Osteoblast (primary cell): ENCODE measurements at regions not wholly inside any gene's neighbourhood (a gene's known extent, or its start where the extent isn't known, plus 50 kb on each side); places are given as distances from the start of the nearest gene placed in this dataset.

ENCODE experiments used
- DNase-seq: peaks from one replicate; pipeline ENCODE4 v3.0.0; 2011; ENCODE audit warnings: low spot score, mixed read lengths; ENCODE audit not compliant: insufficient read length; ENCODE audit errors: missing footprints
- H2AFZ ChIP-seq: 2 replicates; pipeline ENCODE4 v1.6.0; 2011; ENCODE audit warnings: mild to moderate bottlenecking, low read length
- H3K27ac ChIP-seq: 2 replicates; pipeline ENCODE4 v1.5.1; 2011; ENCODE audit warnings: mild to moderate bottlenecking, low read depth, low read length, moderate library complexity
- H3K27me3 ChIP-seq: 2 replicates; pipeline ENCODE4 v1.6.0; 2012; ENCODE audit warnings: mild to moderate bottlenecking, control low read depth, inconsistent platforms, low read length, moderate library complexity; ENCODE audit not compliant: insufficient read depth
- H3K36me3 ChIP-seq: 2 replicates; pipeline ENCODE4 v1.5.1; 2011; ENCODE audit warnings: mild to moderate bottlenecking, low read length, control low read depth, moderate library complexity; ENCODE audit not compliant: insufficient read depth
- H3K4me1 ChIP-seq: 2 replicates; pipeline ENCODE4 v1.5.1; 2011; ENCODE audit warnings: mild to moderate bottlenecking, low read length, control low read depth, moderate library complexity; ENCODE audit not compliant: insufficient read depth
- H3K4me2 ChIP-seq: 2 replicates; pipeline ENCODE4 v1.6.0; 2011; ENCODE audit warnings: mild to moderate bottlenecking, low read length; ENCODE audit not compliant: insufficient read depth
- H3K4me3 ChIP-seq: fragments of 200-600 bp; sonication (generic); 3 replicates; pipeline ENCODE4 v1.5.1; 2012; ENCODE audit warnings: mild to moderate bottlenecking, low read length, inconsistent platforms; ENCODE audit not compliant: insufficient read depth
- H3K79me2 ChIP-seq: 2 replicates; pipeline ENCODE4 v1.6.0; 2012; ENCODE audit warnings: mild to moderate bottlenecking, low read length, control low read depth, inconsistent platforms; ENCODE audit not compliant: insufficient read depth
- H3K9me3 ChIP-seq: 2 replicates; pipeline ENCODE4 v1.5.1; 2011; ENCODE audit warnings: low read depth, low read length, control low read depth
- H4K20me1 ChIP-seq: 2 replicates; pipeline ENCODE4 v1.6.0; 2012; ENCODE audit warnings: mild to moderate bottlenecking, low read length, control low read depth; ENCODE audit not compliant: insufficient read depth
- CTCF ChIP-seq: IDR thresholded peaks from 2 replicates; pipeline ENCODE4 v1.5.1; 2011; ENCODE audit warnings: mild to moderate bottlenecking, low read depth, low read length, moderate library complexity; ENCODE audit errors: extremely low read depth

DNA sequence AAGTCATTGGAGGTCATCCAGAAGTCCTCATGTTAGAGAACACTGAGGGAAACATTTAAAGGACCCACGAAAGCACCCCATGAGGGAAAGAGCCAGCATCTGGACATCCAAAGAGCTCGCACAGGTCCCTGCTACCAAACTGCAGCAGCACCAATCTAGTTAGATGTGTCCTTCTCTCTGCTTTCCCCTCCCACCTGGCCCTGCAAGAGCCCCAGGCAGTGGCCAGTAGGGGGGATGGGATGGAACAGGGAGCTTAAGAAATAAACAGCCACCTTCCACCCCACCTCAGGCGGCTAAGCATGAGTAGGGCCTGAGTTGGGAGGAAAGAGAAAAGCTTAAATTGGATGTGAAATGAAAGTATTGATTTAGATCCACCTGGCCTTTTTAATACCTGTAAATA is 175.9 kb upstream of the KCND3 start:
- no peaks in the 10 kb centered on the region for H3K79me2 ChIP-seq
- H3K9me3 ChIP-seq: no peaks in the 10 kb centered on the region
- no peak overlapping the region for H3K4me2 ChIP-seq
- no peaks in the 10 kb centered on the region for H4K20me1 ChIP-seq
- no peak overlapping the region for H3K4me3 ChIP-seq
- no peak for TF ChIP-seq CTCF
- H3K36me3 ChIP-seq: no peaks in the 10 kb centered on the region
- DNase-seq: no peak
- H2AFZ ChIP-seq: no peak overlapping the region
- H3K27ac ChIP-seq: no peak overlapping the region
- H3K4me1 ChIP-seq: no peaks in the 10 kb centered on the region
- H3K27me3 ChIP-seq: no peaks in the 10 kb centered on the region

DNA sequence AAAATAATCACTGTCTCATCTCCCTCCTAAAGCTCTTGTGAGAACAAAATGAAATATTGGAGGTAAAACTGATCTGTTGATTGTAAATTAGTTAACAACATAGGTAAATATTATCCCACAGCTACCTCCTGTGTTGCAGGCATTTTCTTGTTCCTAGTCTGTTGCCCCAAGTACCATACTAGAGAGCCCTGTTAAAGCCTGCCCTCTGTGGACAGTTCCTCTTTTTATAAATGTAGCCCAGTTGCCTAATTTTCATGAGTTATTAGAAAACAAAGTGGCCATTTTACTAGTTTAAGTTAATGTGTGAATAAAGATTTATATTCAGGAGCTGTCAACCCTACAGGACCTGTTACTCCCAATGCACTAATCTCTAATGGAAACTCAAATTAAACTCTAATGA is 180.0 kb upstream of the KCND3 start:
- no peak overlapping the region for H2AFZ ChIP-seq
- H4K20me1 ChIP-seq: no peaks in the 10 kb centered on the region

GRCh38 chr1:112172294-112172882 is 182.9 kb upstream of the KCND3 start:
- Histone ChIP-seq H3K36me3 (no peaks in the 10 kb centered on the region), H3K4me3 (no peak overlapping the region), H2AFZ (no peak overlapping the region), H3K9me3 (no peaks in the 10 kb centered on the region), H4K20me1 (no peaks in the 10 kb centered on the region), H3K79me2 (no peaks in the 10 kb centered on the region), H3K4me1 (no peaks in the 10 kb centered on the region), H3K27ac (no peak overlapping the region), H3K27me3 (no peaks in the 10 kb centered on the region), H3K4me2 (no peak overlapping the region)
- no peak for TF ChIP-seq CTCF
- DNase-seq: peak; percentile 59

More for the DNA sequence above, 180.0 kb upstream of the KCND3 start:
- H3K27me3 ChIP-seq: no peaks in the 10 kb centered on the region
- H3K79me2 ChIP-seq: no peaks in the 10 kb centered on the region
- no peaks in the 10 kb centered on the region for H3K9me3 ChIP-seq
- no peak for TF ChIP-seq CTCF
- no peak overlapping the region for H3K27ac ChIP-seq
- no peak overlapping the region for H3K4me3 ChIP-seq
- H3K36me3 ChIP-seq: no peaks in the 10 kb centered on the region
- no peaks in the 10 kb centered on the region for H3K4me1 ChIP-seq
- no peak for DNase-seq
- H3K4me2 ChIP-seq: no peak overlapping the region

DNA sequence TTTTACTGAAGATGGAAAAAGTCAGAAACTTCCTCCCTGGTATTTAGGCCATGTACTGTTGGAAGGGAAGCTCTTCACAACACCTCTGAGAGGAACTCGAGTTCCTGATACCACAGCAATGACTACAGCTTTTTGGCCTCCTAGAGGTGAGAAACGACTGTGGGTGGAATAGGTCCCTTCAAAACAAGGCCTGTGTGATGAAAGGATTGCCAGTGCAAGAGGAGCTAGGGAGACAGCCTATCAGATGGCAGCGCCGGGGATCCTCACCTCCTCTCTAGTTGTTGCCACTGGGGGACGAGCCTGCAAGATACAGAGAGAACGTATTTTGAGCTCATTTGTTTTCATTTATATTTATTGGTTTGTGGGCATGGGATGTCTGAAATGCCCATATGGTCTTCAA is 187.8 kb upstream of the KCND3 start:
- no peaks in the 10 kb centered on the region for H3K9me3 ChIP-seq

More for the DNA sequence above, 187.8 kb upstream of the KCND3 start:
- Histone ChIP-seq H3K4me1 (no peaks in the 10 kb centered on the region), H3K4me3 (no peak overlapping the region), H3K36me3 (no peaks in the 10 kb centered on the region), H3K27me3 (no peaks in the 10 kb centered on the region), H3K27ac (no peak overlapping the region), H3K79me2 (no peaks in the 10 kb centered on the region), H4K20me1 (no peaks in the 10 kb centered on the region), H3K4me2 (no peak overlapping the region), H2AFZ (no peak overlapping the region)
- TF ChIP-seq CTCF: no peak
- no peak for DNase-seq
